Femur (tissue), 1 donor: ENCODE measurements at regions not wholly inside any gene's neighbourhood (a gene's known extent, or its start where the extent isn't known, plus 50 kb on each side); places are given as distances from the start of the nearest gene placed in this dataset.
"Not testable (repeated sequence)": the region's sequence is repeated elsewhere in the genome, so short reads cannot be mapped to it uniquely, and the experiment has no call there.

Experiments used
- DNase-seq: peaks from one replicate; pipeline ENCODE4 v3.0.0-alpha.2; 2017

DNA sequence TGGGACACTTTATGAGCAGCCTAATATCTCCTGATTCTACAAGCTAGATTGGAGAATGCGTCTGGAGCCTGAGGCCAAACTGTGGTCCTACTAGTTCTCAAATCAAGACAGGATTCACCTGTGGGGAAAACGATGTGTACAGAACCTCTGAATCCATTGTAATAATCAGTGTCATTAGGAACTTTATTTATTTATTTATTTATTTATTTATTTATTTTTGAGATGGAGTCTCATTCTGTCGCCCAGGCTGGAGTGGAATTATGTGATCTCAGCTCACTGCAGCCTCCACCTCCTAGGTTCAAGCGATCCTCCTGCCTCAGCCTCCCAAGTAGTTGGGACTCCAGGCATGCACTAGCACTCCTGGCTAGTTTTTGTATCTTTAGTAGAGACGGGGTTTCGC lies 52.6 kb upstream of the KIF26B start:
- DNase-seq: not testable (repeated sequence)

DNA sequence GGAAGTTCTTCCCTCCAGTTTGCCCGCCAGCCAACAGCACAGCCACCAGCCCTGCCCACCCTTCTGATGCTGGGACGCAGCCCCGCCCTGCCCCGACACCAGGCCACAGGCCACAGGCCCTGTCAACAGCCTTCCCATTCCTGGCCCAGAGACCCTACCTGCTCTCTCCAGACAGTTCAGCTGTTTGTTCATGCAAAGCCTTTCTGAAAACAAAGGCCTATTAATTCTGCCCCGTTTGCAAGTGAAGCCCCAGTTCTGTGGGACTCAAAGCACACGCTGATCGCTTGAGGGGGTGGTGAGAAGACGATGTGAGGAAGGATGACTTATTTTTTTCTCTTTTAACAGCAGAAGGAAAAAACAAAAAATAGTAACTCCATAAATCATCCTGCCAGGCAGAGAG lies 55.4 kb upstream of the KIF26B start:
- no peak for DNase-seq

GRCh38 chr1:245098924-245099323 lies 55.9 kb upstream of the KIF26B start:
- DNase-seq: no peak

- DNase-seq: no peak
Measured at GRCh38 chr1:245096311-245097066, 58.3 kb upstream of the KIF26B start.

- DNase-seq: no peak
Measured at GRCh38 chr1:245095903-245096302, 58.9 kb upstream of the KIF26B start.

GRCh38 chr1:245094954-245095353 lies 59.8 kb upstream of the KIF26B start:
- DNase-seq: no peak

- no peak for DNase-seq
Measured at GRCh38 chr1:245094092-245094491, 60.7 kb upstream of the KIF26B start.

DNA sequence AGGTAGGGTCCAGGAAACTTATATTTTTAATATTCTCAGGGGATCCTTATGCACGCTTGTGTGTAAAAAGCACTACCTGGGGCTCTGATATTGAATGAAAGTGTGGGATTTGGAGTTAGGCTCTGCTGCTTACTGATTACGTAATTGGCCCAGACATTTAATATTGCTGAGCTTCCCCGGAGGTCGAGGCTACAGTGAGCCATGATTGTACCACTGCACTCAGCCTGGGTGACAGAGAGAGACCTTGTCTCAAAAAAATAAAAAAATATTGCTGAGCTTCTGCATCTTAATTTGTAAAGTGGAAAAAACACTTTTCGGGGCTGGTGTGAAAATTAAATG lies 62.2 kb upstream of the KIF26B start:
- no peak for DNase-seq

- DNase-seq: peak; percentile 67
Measured at GRCh38 chr1:245091818-245092637, 62.8 kb upstream of the KIF26B start.

- no peak for DNase-seq
Measured at GRCh38 chr1:245091171-245091621, 63.6 kb upstream of the KIF26B start.

GRCh38 chr1:245090491-245091090 lies 64.2 kb upstream of the KIF26B start:
- DNase-seq: no peak

- DNase-seq: no peak
Measured at GRCh38 chr1:245087723-245088122, 67.1 kb upstream of the KIF26B start.

DNA sequence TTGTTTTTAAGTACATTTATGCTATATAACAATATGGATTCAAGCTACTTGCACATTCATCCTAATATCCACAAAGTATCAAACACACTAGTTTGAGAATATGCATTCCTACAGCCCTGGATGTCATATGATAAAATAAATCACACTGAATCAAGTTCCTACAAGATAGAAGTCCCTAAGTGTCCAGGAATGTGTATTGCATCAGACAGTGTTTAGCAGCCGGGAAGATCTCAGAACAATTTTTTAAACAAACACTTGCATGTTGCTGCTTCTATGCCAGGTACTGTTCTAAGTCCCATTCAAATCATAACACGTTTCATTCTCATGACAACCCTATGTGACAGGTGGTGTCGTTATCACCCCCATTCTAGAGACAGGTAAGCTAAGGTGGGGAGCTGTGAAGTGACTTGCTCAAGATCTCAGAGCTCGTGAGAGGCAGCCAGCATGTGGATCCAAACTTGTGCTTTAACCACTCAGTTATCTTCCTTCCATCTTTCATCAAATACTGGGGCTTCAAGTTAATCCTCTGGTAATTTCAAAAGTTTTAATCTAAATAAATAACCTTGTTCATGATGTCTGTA lies 68.3 kb upstream of the KIF26B start:
- DNase-seq: no peak

DNA sequence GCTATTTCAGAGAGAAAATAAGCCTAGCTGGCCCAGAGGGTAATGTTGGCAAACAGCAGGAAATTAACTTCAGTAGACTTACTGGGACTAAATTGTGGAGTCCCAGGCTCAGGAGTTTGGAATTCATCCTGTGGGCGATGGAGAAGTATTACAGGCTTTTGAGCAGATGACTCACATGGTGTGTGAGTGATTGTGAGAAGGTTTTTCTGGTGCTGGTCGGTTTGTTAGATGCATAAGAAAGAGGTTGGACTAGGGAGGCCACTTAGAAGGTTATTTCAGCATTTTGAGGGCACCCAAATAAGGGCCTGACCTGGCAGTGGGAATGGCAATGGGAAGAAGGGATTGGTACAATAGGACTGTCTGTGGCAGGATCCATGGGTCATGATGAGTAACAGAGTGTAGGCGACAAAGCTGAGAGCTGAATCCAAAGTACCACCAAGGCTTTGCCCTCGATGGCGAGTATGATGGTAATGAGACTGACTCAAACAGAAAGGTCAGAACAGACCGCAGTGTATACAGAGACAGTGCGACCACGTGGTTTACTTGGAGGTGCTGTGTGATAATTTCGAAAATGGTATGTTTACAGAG lies 69.2 kb upstream of the KIF26B start:
- DNase-seq: no peak

- DNase-seq: no peak
Measured at GRCh38 chr1:245084551-245084950, 70.2 kb upstream of the KIF26B start.

DNA sequence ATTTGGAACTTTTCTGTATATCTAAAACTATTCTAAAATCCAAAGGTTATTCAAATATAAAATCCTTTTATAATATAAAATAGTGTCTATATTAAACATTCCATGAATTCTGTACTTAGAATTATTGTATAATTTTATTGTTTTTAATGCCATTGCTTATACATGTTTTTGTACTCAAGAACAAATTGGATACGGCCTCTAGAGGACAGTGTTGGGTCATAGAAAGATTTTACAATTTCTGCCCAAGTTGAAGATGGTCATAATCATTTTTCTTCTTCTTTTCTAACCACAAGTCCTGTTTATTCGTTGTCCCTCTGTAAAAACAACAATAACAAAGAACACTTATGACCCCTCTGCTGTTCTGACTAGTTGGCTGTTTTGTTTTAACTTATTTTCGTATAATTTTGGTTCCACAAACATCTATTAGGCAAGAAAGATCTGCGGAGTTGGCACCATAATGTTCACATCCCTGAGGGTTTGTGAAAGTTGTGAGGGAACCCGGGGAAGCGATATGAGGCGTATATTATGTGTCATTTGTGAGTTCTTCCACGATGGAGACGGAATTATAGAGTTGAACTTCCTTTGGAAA lies 75.7 kb upstream of the KIF26B start:
- no peak for DNase-seq

GRCh38 chr1:245074898-245075297 lies 79.9 kb upstream of the KIF26B start:
- DNase-seq: no peak

DNA sequence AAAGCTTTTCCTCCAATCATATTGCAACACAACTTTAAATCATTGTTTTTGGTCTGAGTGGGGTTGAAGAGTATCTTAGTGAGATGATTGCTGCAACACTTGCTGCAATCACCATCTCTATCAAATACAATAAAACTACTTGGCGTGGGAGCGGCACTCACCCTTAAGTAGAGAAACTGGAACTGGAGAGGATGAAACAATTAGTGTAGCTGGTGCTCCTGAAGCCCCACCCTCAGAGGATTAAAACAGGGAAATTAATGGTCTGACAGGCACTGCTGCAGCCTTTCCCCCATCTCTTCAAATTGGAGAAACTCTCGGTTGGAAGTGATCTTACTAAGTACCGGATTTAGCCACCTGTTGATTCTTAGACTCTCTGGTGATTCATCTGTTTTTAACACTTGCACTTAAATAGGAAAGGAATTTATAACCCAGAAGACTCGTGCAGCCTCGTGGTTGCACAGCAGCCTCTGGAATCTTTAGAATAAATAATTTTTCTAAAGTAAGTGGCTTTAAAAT lies 80.5 kb upstream of the KIF26B start:
- no peak for DNase-seq

DNA sequence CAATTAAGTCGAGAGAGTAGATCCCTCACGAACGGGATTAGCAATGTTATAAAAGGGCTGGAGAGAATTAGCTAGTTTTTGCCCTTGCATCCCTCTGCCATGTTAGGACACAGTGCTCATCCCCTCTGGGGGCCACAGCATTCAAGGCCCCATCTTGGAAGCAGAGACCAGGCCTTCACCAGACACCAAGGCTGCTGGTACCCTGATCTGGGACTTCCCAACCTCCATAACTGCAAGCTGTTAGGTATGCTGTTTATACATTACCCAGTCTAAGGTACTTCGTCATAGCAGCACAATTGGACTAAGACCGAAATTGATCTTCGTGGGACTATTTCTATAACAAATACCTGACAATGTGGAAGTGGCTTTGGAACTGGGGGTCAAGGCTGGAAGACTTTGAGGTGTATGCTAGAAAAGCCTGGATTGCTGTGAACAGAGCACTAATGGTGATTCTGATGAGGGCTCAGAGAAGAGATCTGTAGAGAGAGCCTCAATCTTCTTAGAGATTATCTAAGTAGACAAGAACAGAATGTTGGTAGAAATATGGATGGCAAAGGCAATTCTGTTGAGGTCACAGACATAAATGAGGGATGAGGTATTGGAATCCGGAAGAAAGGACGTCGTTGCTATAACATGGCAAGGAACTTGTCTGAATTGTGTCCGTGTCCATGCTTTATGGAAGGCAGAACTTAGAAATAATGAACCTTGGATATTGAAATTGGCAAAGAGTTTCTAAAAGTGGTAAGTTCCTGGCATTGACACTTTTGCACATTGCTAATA lies 83.8 kb upstream of the KIF26B start:
- no peak for DNase-seq

DNA sequence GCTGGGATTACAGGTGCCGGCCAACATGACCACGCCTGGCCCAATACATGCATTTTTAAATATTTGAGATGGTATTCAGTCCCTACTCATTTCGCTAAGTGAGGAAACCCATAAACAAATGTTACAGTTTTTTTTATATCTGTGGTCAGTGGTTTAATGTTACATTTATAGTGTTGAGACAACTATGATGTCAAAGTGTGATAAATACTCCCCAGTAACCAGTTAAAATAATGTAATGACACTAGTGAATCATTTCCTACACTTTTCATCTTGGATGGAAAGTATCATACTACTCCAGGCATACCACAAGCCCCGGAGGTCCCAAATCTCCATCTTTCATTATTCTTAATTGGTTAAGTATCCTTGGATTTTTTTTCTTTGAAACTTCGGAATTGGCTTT lies 87.5 kb upstream of the KIF26B start:
- DNase-seq: no peak

DNA sequence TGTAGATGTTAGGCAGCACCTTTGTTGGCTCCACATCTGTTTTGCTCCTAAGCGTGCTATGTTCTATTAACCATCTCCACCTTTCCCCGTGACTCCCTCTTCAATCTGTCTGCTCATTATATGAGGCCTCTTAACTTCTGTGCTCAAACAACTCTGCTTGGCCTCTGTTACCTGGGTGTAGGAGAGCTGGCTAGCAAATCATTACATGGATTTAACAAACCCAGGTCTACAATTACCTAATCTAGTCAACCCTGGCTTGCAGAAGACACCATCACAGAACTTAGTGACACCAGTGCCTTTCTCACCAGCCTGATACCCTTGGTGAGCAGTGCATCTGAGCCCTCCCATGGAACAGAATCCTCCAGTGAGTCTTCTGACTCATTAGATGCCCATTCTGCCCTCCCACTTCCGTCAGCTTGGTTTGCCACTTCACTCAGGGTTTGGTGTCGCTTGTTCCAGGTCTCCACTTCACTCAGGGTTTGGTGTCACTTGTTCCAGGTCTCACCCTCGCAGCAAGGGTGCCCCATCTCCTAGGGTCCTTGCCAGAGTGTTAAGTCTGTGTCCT lies 92.0 kb upstream of the KIF26B start:
- no peak for DNase-seq
